SK-N-SH treated with all-trans-retinoic acid at 6 μM for 48 hours (cell line): ENCODE measurements at regions not wholly inside any gene's neighbourhood (a gene's known extent, or its start where the extent isn't known, plus 50 kb on each side); places are given as distances from the start of the nearest gene placed in this dataset.

Experiments used
- CREB5 ChIP-seq: fragments of 250-450 bp; sonication (Bioruptor Pico); IDR thresholded peaks from 2 replicates; pipeline ENCODE4 v1.5.1; 2020; ENCODE audit warnings: low read depth, mild to moderate bottlenecking, moderate library complexity
- PATZ1 ChIP-seq: fragments of 250-450 bp; sonication (Bioruptor Pico); IDR thresholded peaks from 2 replicates; pipeline ENCODE4 v1.8.0; 2020; ENCODE audit warnings: mild to moderate bottlenecking, moderate library complexity, borderline replicate concordance
- POU6F1 ChIP-seq: fragments of 250-450 bp; sonication (Bioruptor Pico); IDR thresholded peaks from 2 replicates; pipeline ENCODE4 v1.8.0; 2021; ENCODE audit warnings: low read depth, mild to moderate bottlenecking, moderate library complexity, borderline replicate concordance
- RARB ChIP-seq: fragments of 250-450 bp; sonication (Bioruptor Pico); IDR thresholded peaks from 2 replicates; pipeline ENCODE4 v1.8.0; 2021; ENCODE audit warnings: mild to moderate bottlenecking, moderate library complexity
- ZC3H10 ChIP-seq: fragments of 250-450 bp; sonication (Bioruptor Pico); IDR thresholded peaks from 2 replicates; pipeline ENCODE4 v1.5.1; 2021; ENCODE audit warnings: mild to moderate bottlenecking, moderate library complexity

GRCh38 chr3:95389725-95390313, 1327.0 kb downstream of the NSUN3 start:
- no peak for TF ChIP-seq POU6F1 (CRISPR knock-in tag)
- TF ChIP-seq ZC3H10: no peak
- TF ChIP-seq PATZ1 (CRISPR knock-in tag): no peak
- TF ChIP-seq CREB5 (CRISPR knock-in tag): no peak
- no peak for TF ChIP-seq RARB (CRISPR knock-in tag)
